PC-3 (cell line): ENCODE measurements at regions not wholly inside any gene's neighbourhood (a gene's known extent, or its start where the extent isn't known, plus 50 kb on each side); places are given as distances from the start of the nearest gene placed in this dataset.

Experiments used
- ATAC-seq: fragments of 200-7000 bp; cut with Tn5 transposase; 2 replicates; pipeline ENCODE4 v1.9.1; 2020; ENCODE audit warnings: mild to moderate bottlenecking, moderate library complexity
- BruUV-seq: library from RNA; stranded (reverse); fragments of 400-500 nt; replicated peaks from 2 replicates; lab custom pipeline; 2021; lab: Mats Ljungman, UMichigan
- CTCF ChIA-PET: fragments of 300-600 bp; sonication (Branson Sonifier 250); formaldehyde crosslinking; loops from one replicate; lab custom pipeline; 2022; ENCODE audit warnings: antibody characterized with exemption; lab: Charles Lee
- POLR2A ChIA-PET: fragments of 300-600 bp; sonication (Branson Sonifier 250); formaldehyde crosslinking; loops from one replicate; lab custom pipeline; 2022; ENCODE audit warnings: antibody characterized with exemption; ENCODE audit not compliant: unreplicated experiment; lab: Charles Lee
- DNase-seq: peaks from one replicate; pipeline ENCODE4 v3.0.0-alpha.2; 2015
- H2AFZ ChIP-seq: fragments of 300-600 bp; sonication (generic); 2 replicates; pipeline ENCODE4 v1.6.0; 2016; ENCODE audit warnings: antibody characterized with exemption, low read length
- H3F3A ChIP-seq: fragments of 300-600 bp; sonication (generic); one replicate; pipeline ENCODE4 v1.6.0; 2017; ENCODE audit warnings: antibody characterized with exemption, low read length, control low read depth, mild to moderate bottlenecking; ENCODE audit not compliant: unreplicated experiment
- H3K27ac ChIP-seq: fragments of 300-600 bp; sonication (generic); 2 replicates; pipeline ENCODE4 v1.5.1; 2016; ENCODE audit warnings: mild to moderate bottlenecking, low read length
- H3K27me3 ChIP-seq: fragments of 300-600 bp; sonication (generic); 2 replicates; pipeline ENCODE4 v1.6.1; 2016; ENCODE audit warnings: low read length, mixed read lengths
- H3K36me3 ChIP-seq: fragments of 300-600 bp; sonication (generic); 2 replicates; pipeline ENCODE4 v1.6.1; 2016; ENCODE audit warnings: low read depth, mixed run types, low read length, mixed read lengths
- H3K4me1 ChIP-seq: fragments of 300-600 bp; sonication (generic); 2 replicates; pipeline ENCODE4 v1.5.1; 2016; ENCODE audit warnings: low read length; ENCODE audit not compliant: insufficient read depth
- H3K4me2 ChIP-seq: fragments of 300-600 bp; sonication (generic); 2 replicates; pipeline ENCODE4 v1.6.0; 2016; ENCODE audit warnings: low read length
- H3K4me3 ChIP-seq: fragments of 300-600 bp; sonication (generic); 2 replicates; pipeline ENCODE4 v1.5.1; 2016; ENCODE audit warnings: mild to moderate bottlenecking, low read length, mixed read lengths
- H3K79me2 ChIP-seq: fragments of 300-600 bp; sonication (generic); 2 replicates; pipeline ENCODE4 v1.6.1; 2017; ENCODE audit warnings: low read length, mixed read lengths
- H3K9ac ChIP-seq: fragments of 300-600 bp; sonication (generic); 2 replicates; pipeline ENCODE4 v1.6.0; 2016; ENCODE audit warnings: mild to moderate bottlenecking, low read length
- H3K9me2 ChIP-seq: fragments of 300-600 bp; sonication (generic); replicated peaks from 2 replicates; pipeline ENCODE4 v1.6.1; 2016; ENCODE audit warnings: mixed run types, low read length, mixed read lengths
- H3K9me3 ChIP-seq: fragments of 300-600 bp; sonication (generic); 2 replicates; pipeline ENCODE4 v1.6.1; 2016; ENCODE audit warnings: low read length, mixed read lengths
- H4K20me1 ChIP-seq: fragments of 300-600 bp; sonication (generic); 2 replicates; pipeline ENCODE4 v1.6.1; 2016; ENCODE audit warnings: low read length, mixed read lengths
- EZH2 ChIP-seq: fragments of 300-600 bp; sonication (generic); IDR thresholded peaks from one replicate; pipeline ENCODE4 v1.6.1; 2017; ENCODE audit warnings: antibody characterized with exemption, mild to moderate bottlenecking, low read length; ENCODE audit not compliant: unreplicated experiment
- EZH2phosphoT487 ChIP-seq: fragments of 300-600 bp; sonication (generic); IDR thresholded peaks from 2 replicates; pipeline ENCODE4 v1.6.1; 2018; ENCODE audit warnings: mild to moderate bottlenecking, antibody characterized with exemption, low read length, borderline replicate concordance
- intact Hi-C: fragments of 100-400 bp; cut with micrococcal nuclease; formaldehyde crosslinking; loops from 2 replicates; pipeline ENCODE4 v1.9.0; 2023
- TF ChIP-seq, protein P1 (sequence below): fragments of 300-600 bp; sonication (generic); conservative IDR thresholded peaks from 2 replicates; pipeline ENCODE4 v1.5.1; 2017; ENCODE audit warnings: antibody characterized with exemption, low read depth, mild to moderate bottlenecking, low read length

DNA sequence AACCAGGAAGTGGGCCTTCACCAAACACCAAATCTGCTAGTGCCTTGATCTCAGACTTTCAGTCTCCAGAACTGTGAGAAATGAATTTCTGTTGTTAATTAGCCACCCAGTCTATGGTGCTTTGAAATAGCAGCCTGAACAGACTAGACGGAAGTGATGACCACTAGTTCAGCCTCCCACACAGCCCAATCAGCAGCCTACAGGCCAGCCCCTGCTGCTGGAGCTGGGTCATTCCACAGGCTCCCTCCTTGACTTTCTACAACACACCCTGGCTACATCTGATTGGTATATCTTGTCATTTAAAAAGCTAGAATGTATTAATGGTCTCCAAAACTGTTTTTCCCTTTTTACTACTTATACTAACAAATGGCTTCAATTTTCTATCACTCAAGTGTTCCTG is 277.2 kb upstream of the TAC1 start:
- no peaks in the 10 kb centered on the region for H3K4me1 ChIP-seq
- no peak overlapping the region for H3K27ac ChIP-seq
- H4K20me1 ChIP-seq = no peaks in the 10 kb centered on the region
- H3K36me3 ChIP-seq = no peaks in the 10 kb centered on the region
- no peak overlapping the region for H3K4me2 ChIP-seq
- intact Hi-C loops = no loop called here
- no peaks in the 10 kb centered on the region for H3K79me2 ChIP-seq
- H3K9ac ChIP-seq = no peak overlapping the region
- ATAC-seq = no peak
- POLR2A ChIA-PET = no interaction called here
- no peak overlapping the region for H2AFZ ChIP-seq
- H3F3A ChIP-seq = no peaks in the 10 kb centered on the region
- CTCF ChIA-PET = no interaction called here
- no TSS peak for BruUV-seq
- no peak overlapping the region for H3K4me3 ChIP-seq
- TF ChIP-seq, protein P1, sequence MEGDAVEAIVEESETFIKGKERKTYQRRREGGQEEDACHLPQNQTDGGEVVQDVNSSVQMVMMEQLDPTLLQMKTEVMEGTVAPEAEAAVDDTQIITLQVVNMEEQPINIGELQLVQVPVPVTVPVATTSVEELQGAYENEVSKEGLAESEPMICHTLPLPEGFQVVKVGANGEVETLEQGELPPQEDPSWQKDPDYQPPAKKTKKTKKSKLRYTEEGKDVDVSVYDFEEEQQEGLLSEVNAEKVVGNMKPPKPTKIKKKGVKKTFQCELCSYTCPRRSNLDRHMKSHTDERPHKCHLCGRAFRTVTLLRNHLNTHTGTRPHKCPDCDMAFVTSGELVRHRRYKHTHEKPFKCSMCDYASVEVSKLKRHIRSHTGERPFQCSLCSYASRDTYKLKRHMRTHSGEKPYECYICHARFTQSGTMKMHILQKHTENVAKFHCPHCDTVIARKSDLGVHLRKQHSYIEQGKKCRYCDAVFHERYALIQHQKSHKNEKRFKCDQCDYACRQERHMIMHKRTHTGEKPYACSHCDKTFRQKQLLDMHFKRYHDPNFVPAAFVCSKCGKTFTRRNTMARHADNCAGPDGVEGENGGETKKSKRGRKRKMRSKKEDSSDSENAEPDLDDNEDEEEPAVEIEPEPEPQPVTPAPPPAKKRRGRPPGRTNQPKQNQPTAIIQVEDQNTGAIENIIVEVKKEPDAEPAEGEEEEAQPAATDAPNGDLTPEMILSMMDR = no peak
- no peak for TF ChIP-seq EZH2
- TF ChIP-seq EZH2phosphoT487 = no peak
- H3K9me2 ChIP-seq = no peaks in the 10 kb centered on the region
- H3K9me3 ChIP-seq = no peaks in the 10 kb centered on the region
- peaks cover 3% of the 10 kb centered on the region; the same call in 1 of the 2 replicates for H3K27me3 ChIP-seq
- no peak for DNase-seq

DNA sequence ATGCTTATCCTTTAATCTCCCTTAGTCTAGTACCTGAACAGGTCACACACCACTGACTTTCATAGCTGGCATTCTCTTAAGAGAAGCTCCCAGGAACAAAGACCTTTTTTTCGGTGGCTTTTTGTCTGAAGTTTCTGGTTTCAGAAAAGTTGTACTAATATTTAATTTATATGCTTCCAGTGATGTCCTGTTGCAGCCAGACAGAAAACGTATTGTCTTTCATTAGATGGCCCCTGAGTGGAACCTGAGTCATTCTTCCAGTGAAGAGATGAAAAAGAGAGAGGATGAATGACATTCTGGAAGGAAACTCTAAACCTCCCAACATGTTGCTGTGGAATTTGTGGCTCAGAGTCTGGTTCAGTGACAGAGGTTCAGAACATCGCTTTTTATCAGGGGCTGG is 274.8 kb upstream of the TAC1 start:
- Histone ChIP-seq H3K4me3 (no peak overlapping the region), H3F3A (no peaks in the 10 kb centered on the region), H3K36me3 (no peaks in the 10 kb centered on the region), H3K4me2 (no peak overlapping the region), H3K9me3 (peaks cover 5% of the 10 kb centered on the region; the same call in 1 of the 2 replicates), H3K79me2 (no peaks in the 10 kb centered on the region), H2AFZ (no peak overlapping the region), H3K27ac (no peak overlapping the region), H3K27me3 (no peaks in the 10 kb centered on the region), H4K20me1 (no peaks in the 10 kb centered on the region), H3K9ac (no peak overlapping the region), H3K9me2 (no peaks in the 10 kb centered on the region), H3K4me1 (no peaks in the 10 kb centered on the region)
- ChIA-PET CTCF (no interaction called here), POLR2A (no interaction called here)
- DNase-seq (no peak), ATAC-seq (no peak)
- BruUV-seq = no TSS peak
- TF ChIP-seq, protein P1 = no peak
- TF ChIP-seq EZH2 (no peak), EZH2phosphoT487 (no peak)
- intact Hi-C loops = no loop called here

DNA sequence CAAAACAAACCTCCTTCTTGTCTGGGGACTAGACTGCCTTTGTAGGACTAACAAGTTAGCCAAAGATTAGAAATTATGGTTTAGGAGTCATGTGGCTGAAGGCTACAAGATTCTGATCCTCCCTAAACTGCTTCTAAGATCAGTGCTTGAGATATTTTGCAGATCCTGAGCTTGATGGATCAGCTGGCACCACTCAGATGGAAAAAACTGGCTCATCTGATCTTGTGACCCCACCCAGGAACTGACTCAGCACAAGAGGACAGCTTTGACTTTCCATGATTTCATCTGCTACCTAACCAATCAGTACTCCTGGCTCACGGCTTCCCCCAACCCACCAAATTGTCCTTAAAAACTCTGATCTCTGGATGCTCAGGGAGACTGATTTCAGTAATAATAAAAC is 271.5 kb upstream of the TAC1 start:
- H3K9me2 ChIP-seq = no peaks in the 10 kb centered on the region
- no peaks in the 10 kb centered on the region for H3K79me2 ChIP-seq
- H3K4me1 ChIP-seq = no peaks in the 10 kb centered on the region
- no peak overlapping the region for H3K4me2 ChIP-seq
- intact Hi-C loops = no loop called here
- CTCF ChIA-PET = no interaction called here
- POLR2A ChIA-PET = no interaction called here
- DNase-seq (no peak), ATAC-seq (no peak)
- H3F3A ChIP-seq = no peaks in the 10 kb centered on the region
- no peak overlapping the region for H3K4me3 ChIP-seq
- H4K20me1 ChIP-seq = no peaks in the 10 kb centered on the region
- H2AFZ ChIP-seq = no peak overlapping the region
- H3K27ac ChIP-seq = no peak overlapping the region
- no peaks in the 10 kb centered on the region for H3K27me3 ChIP-seq
- BruUV-seq = no TSS peak
- H3K9me3 ChIP-seq = peaks cover 5% of the 10 kb centered on the region; the same call in 1 of the 2 replicates
- TF ChIP-seq, protein P1 = no peak
- TF ChIP-seq EZH2 (no peak), EZH2phosphoT487 (no peak)
- H3K36me3 ChIP-seq = no peaks in the 10 kb centered on the region
- H3K9ac ChIP-seq = no peak overlapping the region
